Fibroblast of peridontal ligament (primary cell): ENCODE measurements at regions not wholly inside any gene's neighbourhood (a gene's known extent, or its start where the extent isn't known, plus 50 kb on each side); places are given as distances from the start of the nearest gene placed in this dataset.
"Not testable (repeated sequence)": the region's sequence is repeated elsewhere in the genome, so short reads cannot be mapped to it uniquely, and the experiment has no call there.

Source experiments
- DNase-seq: peaks from one replicate; pipeline ENCODE4 v3.0.0-alpha.2; 2010; ENCODE audit errors: extremely low read depth

GRCh38 chr16:18152832-18153231 lies 183.7 kb downstream of the NPIPA8 start:
- not testable (repeated sequence) for DNase-seq

GRCh38 chr16:18148132-18148531 lies 188.4 kb downstream of the NPIPA8 start:
- DNase-seq: not testable (repeated sequence)

GRCh38 chr16:18146601-18147142 lies 189.9 kb downstream of the NPIPA8 start:
- DNase-seq: not testable (repeated sequence)

DNA sequence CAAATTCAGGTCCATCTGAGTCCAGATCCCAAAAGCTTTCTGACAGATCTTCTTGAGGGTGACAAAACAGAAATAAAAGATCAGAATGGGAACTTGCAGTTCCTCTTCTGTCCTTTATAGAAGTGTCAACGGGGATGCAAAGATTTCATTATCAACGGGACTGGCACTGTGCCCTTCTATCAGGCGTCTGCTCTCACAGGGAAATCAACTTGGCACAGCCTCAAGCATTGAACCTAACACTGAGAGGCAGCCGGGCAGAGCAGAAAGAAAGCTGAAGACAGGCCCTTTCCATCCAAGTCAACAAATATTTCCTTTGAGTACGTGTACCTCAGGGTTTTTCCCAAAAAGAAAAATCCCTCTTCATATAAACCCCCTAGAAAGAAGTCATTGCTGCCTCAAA lies 194.5 kb downstream of the NPIPA8 start:
- DNase-seq: not testable (repeated sequence)

- DNase-seq: not testable (repeated sequence)
These were observed 200.2 kb downstream of the NPIPA8 start for GRCh38 chr16:18136288-18136687.

- not testable (repeated sequence) for DNase-seq
These were observed 201.5 kb downstream of the NPIPA8 start for GRCh38 chr16:18135024-18135423.

GRCh38 chr16:18131587-18131986 lies 204.9 kb downstream of the NPIPA8 start:
- DNase-seq: not testable (repeated sequence)

GRCh38 chr16:18130478-18131120 lies 205.9 kb downstream of the NPIPA8 start:
- DNase-seq: not testable (repeated sequence)

- DNase-seq: not testable (repeated sequence)
These were observed 209.5 kb downstream of the NPIPA8 start for GRCh38 chr16:18127033-18127432.

- DNase-seq: peak; percentile 0
These were observed 217.4 kb downstream of the NPIPA8 start for GRCh38 chr16:18119092-18119491.

- not testable (repeated sequence) for DNase-seq
These were observed 217.9 kb downstream of the NPIPA8 start for GRCh38 chr16:18118684-18119083.

DNA sequence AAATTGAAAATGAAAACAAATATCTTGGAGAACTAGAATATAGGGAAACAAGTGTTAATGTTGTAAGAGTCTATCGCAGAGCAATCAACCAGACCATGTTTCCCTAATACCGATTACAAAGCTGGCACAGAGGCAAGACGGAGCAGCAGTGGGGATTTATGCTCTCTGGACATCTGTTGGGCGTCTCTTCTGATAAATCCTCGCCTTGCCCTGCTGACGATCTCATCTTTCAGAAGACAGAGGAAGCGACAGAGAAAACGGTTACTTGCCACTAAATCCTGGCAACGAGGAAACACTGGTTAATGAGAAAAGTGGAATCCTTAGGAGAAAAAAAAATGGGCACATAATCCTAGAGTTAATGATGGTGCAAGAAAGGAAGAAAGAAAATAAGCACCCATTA lies 218.5 kb downstream of the NPIPA8 start:
- peak; percentile 0 for DNase-seq

- not testable (repeated sequence) for DNase-seq
These were observed 232.1 kb downstream of the NPIPA8 start for GRCh38 chr16:18104412-18104811.

GRCh38 chr16:18101077-18101476 lies 235.5 kb downstream of the NPIPA8 start:
- DNase-seq: not testable (repeated sequence)

DNA sequence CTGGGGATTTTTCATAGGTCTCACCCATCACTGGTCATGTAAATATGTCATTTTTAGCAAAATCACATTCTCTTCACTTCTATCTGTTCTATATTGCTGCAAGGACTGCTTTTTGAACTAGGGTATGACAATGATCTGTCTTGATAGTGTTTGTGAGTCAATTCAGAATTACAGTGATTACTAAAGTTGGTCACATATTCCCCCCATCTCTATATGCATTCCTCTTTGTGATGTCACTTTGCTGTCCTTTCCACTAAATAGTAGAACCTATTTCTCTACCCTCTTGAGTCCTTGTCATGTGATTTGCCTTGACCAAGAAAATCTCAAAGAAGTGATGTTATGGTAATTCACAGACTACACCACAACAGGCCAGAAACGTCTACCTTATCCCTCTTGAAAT lies 243.9 kb downstream of the NPIPA8 start:
- DNase-seq: not testable (repeated sequence)

DNA sequence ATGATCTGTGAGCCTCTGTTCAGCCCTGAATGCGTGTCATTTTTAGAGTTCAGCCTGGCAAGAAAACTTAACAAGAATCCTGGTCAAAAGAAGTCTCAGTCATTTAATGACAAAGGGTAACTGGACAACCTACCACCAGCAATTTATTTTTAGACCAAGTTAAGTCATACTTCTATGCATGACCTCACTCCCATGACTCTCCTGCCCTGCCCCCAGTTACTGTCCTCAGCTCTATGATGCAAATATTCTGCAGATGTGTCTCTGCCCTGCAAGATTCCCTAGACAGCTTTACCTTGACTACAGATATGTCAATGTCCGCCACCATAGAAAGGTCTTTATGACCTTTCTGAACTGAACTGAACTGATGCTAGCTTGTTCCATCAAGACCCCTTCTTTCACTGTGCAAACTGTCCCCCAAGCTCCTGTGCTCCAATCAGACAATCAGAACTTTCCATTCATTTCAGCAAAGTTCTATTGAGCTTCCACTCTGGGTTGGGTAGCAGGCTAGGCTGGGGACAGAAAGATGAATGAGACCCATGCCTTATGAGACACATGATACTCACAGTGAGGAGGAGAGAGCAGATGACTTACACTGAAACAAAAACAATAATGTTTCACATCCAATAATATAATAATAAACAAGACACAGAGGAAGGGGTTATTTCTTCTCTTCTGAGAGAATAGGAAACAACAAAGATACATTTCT lies 255.7 kb downstream of the NPIPA8 start:
- DNase-seq: not testable (repeated sequence)

DNA sequence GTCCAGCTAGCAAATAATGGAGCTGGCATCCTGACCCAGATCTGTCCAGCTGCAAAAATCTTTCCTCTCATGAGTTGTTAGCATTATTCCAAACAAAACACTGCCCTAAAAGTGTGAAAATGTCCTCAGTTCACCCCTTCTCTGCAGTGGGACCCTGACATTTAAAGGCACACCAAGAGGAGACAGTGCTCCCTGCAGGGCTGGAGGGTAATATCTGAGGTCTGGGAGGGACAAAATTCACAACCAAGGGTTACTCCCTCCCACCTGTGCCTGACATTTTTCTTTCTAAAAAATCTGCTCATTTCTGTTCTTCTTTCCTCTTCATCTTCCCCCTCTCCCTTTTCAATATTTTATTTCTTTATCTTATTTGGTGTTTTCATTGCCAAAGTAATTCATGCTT lies 258.6 kb downstream of the NPIPA8 start:
- DNase-seq: not testable (repeated sequence)

DNA sequence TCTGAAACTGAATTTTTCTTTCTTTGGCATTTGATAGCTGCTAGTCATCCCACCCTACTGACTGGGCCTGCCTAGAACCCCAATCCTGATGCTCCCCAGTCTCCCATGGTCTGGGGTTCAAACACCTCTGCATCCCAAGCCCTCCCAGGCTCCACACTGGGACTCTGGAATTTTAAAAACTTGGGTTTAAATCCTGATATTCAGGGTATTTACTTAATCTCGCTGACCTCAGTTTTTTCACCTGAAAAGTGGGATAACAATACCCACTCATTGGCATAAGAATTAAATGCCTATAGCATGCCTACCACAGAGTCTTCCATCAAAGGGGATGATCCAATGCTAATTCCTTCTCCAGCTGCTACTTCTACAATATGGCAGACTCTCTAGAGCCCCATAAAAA lies 264.4 kb downstream of the NPIPA8 start:
- no peak for DNase-seq

GRCh38 chr16:18069683-18070082 lies 266.9 kb downstream of the NPIPA8 start:
- DNase-seq: no peak

- DNase-seq: no peak
These were observed 268.1 kb downstream of the NPIPA8 start for GRCh38 chr16:18068477-18068876.

DNA sequence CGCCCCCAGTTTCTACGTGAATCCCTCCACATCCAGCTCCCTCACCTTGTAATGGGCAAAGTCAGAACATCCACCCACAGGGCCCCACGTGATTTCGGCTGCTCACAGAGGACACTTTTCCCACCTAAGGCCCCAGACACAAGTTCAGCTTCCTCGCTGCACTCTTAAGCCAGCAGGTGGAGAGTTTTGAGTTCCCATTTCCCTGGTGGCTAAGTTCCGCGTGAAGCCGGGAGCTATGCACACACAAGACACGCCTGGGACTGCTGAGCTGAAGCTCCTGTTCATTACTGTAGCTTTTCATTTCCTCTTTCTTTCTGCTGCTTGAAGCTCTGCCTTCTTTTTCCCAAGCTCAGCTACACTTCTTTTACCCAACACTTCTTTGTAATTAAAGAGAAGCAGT lies 273.8 kb downstream of the NPIPA8 start:
- no peak for DNase-seq

DNA sequence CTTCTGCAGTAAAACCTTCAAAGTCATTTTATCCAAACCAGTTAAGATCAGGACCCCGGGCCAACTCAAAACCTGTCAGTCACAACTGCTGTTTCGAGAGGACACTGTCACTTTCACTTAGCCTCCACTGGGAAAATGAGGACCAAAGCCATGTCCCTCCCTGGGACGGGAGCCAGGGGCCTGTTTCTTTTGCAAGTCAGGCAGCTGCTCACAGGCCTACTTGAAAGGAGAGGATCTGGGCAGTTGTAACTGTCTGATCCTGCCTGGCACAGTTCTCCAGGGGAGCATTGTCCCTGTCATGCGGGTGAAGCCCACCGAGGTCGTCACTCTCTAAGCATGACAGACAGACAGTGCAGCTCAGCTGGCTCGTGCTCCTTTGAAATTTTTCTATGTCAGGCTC lies 276.2 kb downstream of the NPIPA8 start:
- no peak for DNase-seq

DNA sequence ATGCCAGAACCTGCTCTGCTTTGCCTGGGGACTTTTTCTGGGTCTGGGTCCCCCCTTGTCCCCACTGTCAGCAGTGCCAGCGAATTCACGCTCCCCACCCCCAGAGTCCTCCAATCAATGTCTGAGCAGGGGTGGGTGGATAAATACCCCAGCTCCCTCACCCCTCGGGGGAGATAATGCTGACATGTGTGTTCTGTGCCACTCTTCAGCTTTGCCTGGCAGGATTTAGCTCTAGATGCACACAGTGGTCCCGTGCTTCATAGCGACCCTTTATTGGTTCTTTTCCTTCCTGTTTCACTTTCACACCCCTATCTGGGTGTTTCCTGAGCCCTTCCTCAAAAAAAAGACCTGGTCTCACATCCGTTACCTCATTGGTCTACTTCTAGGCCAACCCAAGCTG lies 277.0 kb downstream of the NPIPA8 start:
- DNase-seq: no peak
